ENCODE measurements at regions not wholly inside any gene's neighbourhood (a gene's known extent, or its start where the extent isn't known, plus 50 kb on each side); places are given as distances from the start of the nearest gene placed in this dataset.

- no peak overlapping the region for H2BK15ac ChIP-seq (ENCODE audit: low read length)
- H2AFZ ChIP-seq (ENCODE audit: low read length) = no peak overlapping the region
- no peak overlapping the region for H4K8ac ChIP-seq (ENCODE audit: extremely low read depth, insufficient read depth, low read length)
- DNase-seq (ENCODE audit: low read depth in 1 of 2, low spot score in 2 of 2) = no peak
- no peak overlapping the region for H2BK20ac ChIP-seq (ENCODE audit: low read length)
- H2AK5ac ChIP-seq (ENCODE audit: low read depth, low read length) = no peak overlapping the region
- no peaks in the 10 kb centered on the region for H3K27me3 ChIP-seq (replicated peaks in 1 of 4; ENCODE audit: control insufficient read depth in 3 of 4, extremely low read depth in 1 of 4, insufficient read depth in 3 of 4, low read length in 3 of 4)
- TF ChIP-seq SUZ12 (IDR thresholded peaks at IDR 0.05; ENCODE audit: low read length) = no peak
- no peak for TF ChIP-seq FOSL1 (IDR thresholded peaks at IDR 0.05; ENCODE audit: insufficient read depth, low read depth, low read length)
- TF ChIP-seq CBX8 (IDR thresholded peaks at IDR 0.05; ENCODE audit: borderline replicate concordance, low read depth, low read length) = no peak
- TF ChIP-seq CBX5 (IDR thresholded peaks at IDR 0.05; ENCODE audit: low read depth, low read length) = no peak
- H2BK12ac ChIP-seq (ENCODE audit: low read depth, low read length) = no peak overlapping the region
- H2BK5ac ChIP-seq (ENCODE audit: low read depth, low read length) = no peak overlapping the region
- 86% methylated on average over 1 of the region's 1 CpG; no CpG with 5 or more reads in 1 of the 2 experiments for WGBS, 2 experiments (ENCODE audit: extremely low coverage in 1 of 2, insufficient coverage in 1 of 2, insufficient read length in 1 of 2, insufficient replicate concordance in 2 of 2, low coverage in 1 of 2, low lambda C conversion rate in 2 of 2, missing lambda C conversion rate in 1 of 2)
- H3K9me3 ChIP-seq (ENCODE audit: insufficient read depth in 2 of 2, low read depth in 1 of 2, low read length in 1 of 2) = no peaks in the 10 kb centered on the region; a peak in 1 of 4 replicates
- H3K4ac ChIP-seq (replicated peaks; ENCODE audit: insufficient read length, low read depth, low read length) = no peak overlapping the region
- no peak overlapping the region for H3K4me3 ChIP-seq (ENCODE audit: extremely low read depth in 1 of 4, insufficient read depth in 2 of 4, low read depth in 3 of 4, low read length in 4 of 4)
- no peak overlapping the region for H2BK120ac ChIP-seq (replicated peaks; ENCODE audit: low read depth, low read length)
- no peaks in the 10 kb centered on the region for H3K23me2 ChIP-seq (ENCODE audit: low read depth, low read length)
- H3K4me1 ChIP-seq (replicated peaks in 1 of 4; ENCODE audit: control insufficient read depth in 3 of 4, insufficient read depth in 4 of 4, low read length in 3 of 4) = no peaks in the 10 kb centered on the region; a peak in 1 of 7 replicates
- H3K79me1 ChIP-seq (ENCODE audit: low read depth, low read length) = no peaks in the 10 kb centered on the region
- no peak overlapping the region for H3K27ac ChIP-seq (ENCODE audit: low read depth, low read length)
- ChIA-PET CTCF (ENCODE audit: partially characterized antibody) (no interaction called here), POLR2A (ENCODE audit: partially characterized antibody) (no interaction called here)
- no peak overlapping the region for H3K4me2 ChIP-seq (ENCODE audit: insufficient read depth in 1 of 2, low read depth in 2 of 2, low read length in 2 of 2)
- no peak overlapping the region for H3K14ac ChIP-seq (ENCODE audit: insufficient read length)
- H3K9ac ChIP-seq (replicated peaks in 1 of 4; ENCODE audit: extremely low read depth in 1 of 4, low read depth in 3 of 4, low read length in 3 of 4) = no peak overlapping the region
- FAIRE-seq = no peak
- H3K36me3 ChIP-seq (ENCODE audit: control insufficient read depth in 2 of 4, insufficient read depth in 4 of 4, low read length in 3 of 4) = no peaks in the 10 kb centered on the region
- H4K5ac ChIP-seq (ENCODE audit: insufficient read length, low read depth, low read length) = no peak overlapping the region
- no peak overlapping the region for H3K23ac ChIP-seq (ENCODE audit: insufficient read length)
- no peak overlapping the region for H3K18ac ChIP-seq (ENCODE audit: extremely low read depth, low read length)
- H4K20me1 ChIP-seq (replicated peaks in 1 of 2; ENCODE audit: control insufficient read depth in 1 of 2, insufficient read depth in 2 of 2, low read length in 2 of 2) = no peaks in the 10 kb centered on the region
- H3K56ac ChIP-seq (replicated peaks; ENCODE audit: insufficient read length, low read depth, low read length) = no peak overlapping the region
- H4K91ac ChIP-seq (replicated peaks; ENCODE audit: insufficient read length, low read length) = no peak overlapping the region
- no peaks in the 10 kb centered on the region for H3K79me2 ChIP-seq (ENCODE audit: control insufficient read depth in 1 of 2, insufficient read depth in 2 of 2, low read length in 2 of 2)
Measured at GRCh38 chr11:87645626-87646025, 529.6 kb downstream of the RAB38 start.
